ENCODE measurements at regions not wholly inside any gene's neighbourhood (a gene's known extent, or its start where the extent isn't known, plus 50 kb on each side); places are given as distances from the start of the nearest gene placed in this dataset.

DNA sequence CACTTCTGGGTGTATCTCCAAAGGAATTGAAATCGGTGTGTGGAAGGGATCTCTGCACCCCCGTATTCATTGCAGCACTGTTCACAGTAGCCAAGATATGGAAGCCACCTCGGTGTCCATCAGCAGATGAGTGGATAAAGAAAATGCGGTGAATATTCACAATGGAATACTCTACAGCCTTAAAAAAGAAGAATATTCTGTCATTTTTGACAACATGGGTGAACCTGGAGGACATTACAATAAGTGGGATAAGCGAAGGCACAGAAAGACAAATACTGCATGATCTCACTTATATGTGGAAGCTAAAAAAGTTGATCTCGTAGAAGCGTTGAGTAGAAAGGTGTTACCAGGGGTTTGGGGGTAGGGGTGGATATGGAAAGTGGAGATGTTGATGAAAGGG lies 111.9 kb downstream of the BEGAIN start:
- Mint-ChIP-seq H3K9me3 (no peaks in the 10 kb centered on the region), H3K27ac (no peak overlapping the region), H3K27me3 (ENCODE audit: low read depth) (no peaks in the 10 kb centered on the region), H3K4me1 (no peaks in the 10 kb centered on the region), H3K4me3 (no peak overlapping the region), H3K36me3 (no peaks in the 10 kb centered on the region)
- no peak for DNase-seq (ENCODE audit: low spot score)
- ATAC-seq = no peak
- TF ChIP-seq NR3C1 (CRISPR knock-in tag; conservative IDR thresholded peaks at IDR 0.05; ENCODE audit: low read depth) (no peak), CDX4 (CRISPR knock-in tag; IDR thresholded peaks at IDR 0.05; ENCODE audit: borderline replicate concordance) (no peak), ZNF416 (CRISPR knock-in tag; IDR thresholded peaks at IDR 0.05) (no peak), ZNF396 (CRISPR knock-in tag; IDR thresholded peaks at IDR 0.05; ENCODE audit: borderline replicate concordance) (no peak), ESRRA (CRISPR knock-in tag; IDR thresholded peaks at IDR 0.05; ENCODE audit: borderline replicate concordance) (no peak), NFE2L1 (CRISPR knock-in tag; IDR thresholded peaks at IDR 0.05) (no peak), SMAD3 (CRISPR knock-in tag; IDR thresholded peaks at IDR 0.05; ENCODE audit: borderline replicate concordance) (no peak), RORB (CRISPR knock-in tag; IDR thresholded peaks at IDR 0.05) (no peak), CREB1 (CRISPR knock-in tag; IDR thresholded peaks at IDR 0.05) (no peak)
- ChIA-PET POLR2A (no interaction called here), CTCF (interaction anchor here (0.6 to 3.0 kb wide), 2 partner anchors 9 to 488 kb away, joined by 4 to 12 read pairs; no protein-coding TSS in a partner anchor)

DNA sequence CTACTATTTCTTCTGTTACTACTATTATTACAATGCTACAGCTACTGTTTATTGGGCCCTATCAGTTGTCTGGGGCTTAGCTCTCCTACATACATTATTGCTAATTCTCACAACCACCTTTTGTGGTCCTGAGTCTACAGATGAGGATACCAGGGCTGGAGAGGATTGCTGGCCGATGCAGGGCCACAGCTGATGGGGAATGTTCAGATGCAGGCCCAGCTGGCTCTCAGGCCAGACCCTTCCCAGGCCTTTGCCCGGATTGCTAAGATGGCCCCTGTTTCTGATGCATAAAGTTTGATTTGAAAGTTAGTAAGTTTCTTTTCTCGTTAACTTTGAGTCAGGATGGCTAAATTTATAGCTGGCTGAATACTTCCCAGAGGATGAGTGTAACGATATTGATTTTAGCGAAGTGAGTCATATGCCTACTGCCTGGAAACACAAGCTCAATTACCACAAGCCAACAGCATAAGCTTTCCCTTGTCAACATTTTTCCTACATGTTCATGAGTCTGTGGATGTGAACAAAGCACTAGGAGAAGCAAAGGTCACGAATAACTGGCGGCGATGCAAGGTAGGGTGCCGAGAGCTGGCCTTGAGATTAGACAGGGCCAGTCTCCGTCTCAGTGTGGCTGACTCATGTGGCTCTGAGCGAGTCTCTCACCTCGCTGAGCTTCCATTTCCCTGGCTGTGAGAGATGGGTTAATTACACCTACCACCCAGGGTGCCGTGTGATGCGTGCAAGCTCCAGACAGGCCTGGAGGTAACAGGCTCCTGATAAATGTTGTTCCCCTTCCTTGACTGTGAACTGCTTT lies 111.0 kb downstream of the BEGAIN start:
- Mint-ChIP-seq H3K4me3 (no peak overlapping the region), H3K9me3 (no peaks in the 10 kb centered on the region), H3K27ac (peak overlapping the region; percentile 48; the same call in 1 of the 2 replicates), H3K27me3 (ENCODE audit: low read depth) (no peaks in the 10 kb centered on the region), H3K36me3 (no peaks in the 10 kb centered on the region), H3K4me1 (no peaks in the 10 kb centered on the region)
- ChIA-PET POLR2A (no interaction called here), CTCF (interaction anchor here (0.6 to 3.0 kb wide), 10 partner anchors 10 to 489 kb away, joined by 3 to 12 read pairs (median 5); no protein-coding TSS in a partner anchor)
- DNase-seq (ENCODE audit: low spot score) (no peak), ATAC-seq (no peak; the same call in 1 of the 2 replicates)
- peak; percentile 39 for TF ChIP-seq GABPB1 (CRISPR knock-in tag; IDR thresholded peaks at IDR 0.05)
- TF ChIP-seq, protein P1, sequence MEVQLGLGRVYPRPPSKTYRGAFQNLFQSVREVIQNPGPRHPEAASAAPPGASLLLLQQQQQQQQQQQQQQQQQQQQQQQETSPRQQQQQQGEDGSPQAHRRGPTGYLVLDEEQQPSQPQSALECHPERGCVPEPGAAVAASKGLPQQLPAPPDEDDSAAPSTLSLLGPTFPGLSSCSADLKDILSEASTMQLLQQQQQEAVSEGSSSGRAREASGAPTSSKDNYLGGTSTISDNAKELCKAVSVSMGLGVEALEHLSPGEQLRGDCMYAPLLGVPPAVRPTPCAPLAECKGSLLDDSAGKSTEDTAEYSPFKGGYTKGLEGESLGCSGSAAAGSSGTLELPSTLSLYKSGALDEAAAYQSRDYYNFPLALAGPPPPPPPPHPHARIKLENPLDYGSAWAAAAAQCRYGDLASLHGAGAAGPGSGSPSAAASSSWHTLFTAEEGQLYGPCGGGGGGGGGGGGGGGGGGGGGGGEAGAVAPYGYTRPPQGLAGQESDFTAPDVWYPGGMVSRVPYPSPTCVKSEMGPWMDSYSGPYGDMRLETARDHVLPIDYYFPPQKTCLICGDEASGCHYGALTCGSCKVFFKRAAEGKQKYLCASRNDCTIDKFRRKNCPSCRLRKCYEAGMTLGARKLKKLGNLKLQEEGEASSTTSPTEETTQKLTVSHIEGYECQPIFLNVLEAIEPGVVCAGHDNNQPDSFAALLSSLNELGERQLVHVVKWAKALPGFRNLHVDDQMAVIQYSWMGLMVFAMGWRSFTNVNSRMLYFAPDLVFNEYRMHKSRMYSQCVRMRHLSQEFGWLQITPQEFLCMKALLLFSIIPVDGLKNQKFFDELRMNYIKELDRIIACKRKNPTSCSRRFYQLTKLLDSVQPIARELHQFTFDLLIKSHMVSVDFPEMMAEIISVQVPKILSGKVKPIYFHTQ (CRISPR knock-in tag; IDR thresholded peaks at IDR 0.05) = no peak

- ATAC-seq (no peak), DNase-seq (ENCODE audit: low spot score) (no peak)
- no peaks in the 10 kb centered on the region for H3K36me3 Mint-ChIP-seq
- H3K4me1 Mint-ChIP-seq = no peaks in the 10 kb centered on the region; the same call in 1 of the 2 replicates
- no peak overlapping the region for H3K4me3 Mint-ChIP-seq
- no peaks in the 10 kb centered on the region; the same call in 1 of the 2 replicates for H3K27me3 Mint-ChIP-seq (ENCODE audit: low read depth)
- POLR2A ChIA-PET = no interaction called here
- CTCF ChIA-PET = interaction anchor here (2.3 kb wide), 1 partner anchor 45 kb away, joined by 6 read pairs; no protein-coding TSS in a partner anchor
- H3K9me3 Mint-ChIP-seq = no peaks in the 10 kb centered on the region
- H3K27ac Mint-ChIP-seq = no peak overlapping the region
- TF ChIP-seq CBFB (CRISPR knock-in tag; IDR thresholded peaks at IDR 0.05; ENCODE audit: low read depth) (no peak), TEAD1 (CRISPR knock-in tag; IDR thresholded peaks at IDR 0.05) (no peak), ZNF317 (CRISPR knock-in tag; IDR thresholded peaks at IDR 0.05; ENCODE audit: borderline replicate concordance, low read depth) (no peak), FOXJ3 (CRISPR knock-in tag; IDR thresholded peaks at IDR 0.05; ENCODE audit: borderline replicate concordance) (no peak), ZNF232 (CRISPR knock-in tag; IDR thresholded peaks at IDR 0.05) (no peak), ZNF121 (CRISPR knock-in tag; IDR thresholded peaks at IDR 0.05) (no peak), NR1H2 (CRISPR knock-in tag; IDR thresholded peaks at IDR 0.05) (no peak), JUN (CRISPR knock-in tag; IDR thresholded peaks at IDR 0.05) (no peak), GRHL2 (CRISPR knock-in tag; IDR thresholded peaks at IDR 0.05; ENCODE audit: insufficient replicate concordance, severe bottlenecking) (no peak), ETV6 (CRISPR knock-in tag; IDR thresholded peaks at IDR 0.05) (no peak)
- TF ChIP-seq, protein P2, sequence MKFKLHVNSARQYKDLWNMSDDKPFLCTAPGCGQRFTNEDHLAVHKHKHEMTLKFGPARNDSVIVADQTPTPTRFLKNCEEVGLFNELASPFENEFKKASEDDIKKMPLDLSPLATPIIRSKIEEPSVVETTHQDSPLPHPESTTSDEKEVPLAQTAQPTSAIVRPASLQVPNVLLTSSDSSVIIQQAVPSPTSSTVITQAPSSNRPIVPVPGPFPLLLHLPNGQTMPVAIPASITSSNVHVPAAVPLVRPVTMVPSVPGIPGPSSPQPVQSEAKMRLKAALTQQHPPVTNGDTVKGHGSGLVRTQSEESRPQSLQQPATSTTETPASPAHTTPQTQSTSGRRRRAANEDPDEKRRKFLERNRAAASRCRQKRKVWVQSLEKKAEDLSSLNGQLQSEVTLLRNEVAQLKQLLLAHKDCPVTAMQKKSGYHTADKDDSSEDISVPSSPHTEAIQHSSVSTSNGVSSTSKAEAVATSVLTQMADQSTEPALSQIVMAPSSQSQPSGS (CRISPR knock-in tag; IDR thresholded peaks at IDR 0.05; ENCODE audit: borderline replicate concordance, low read depth) = no peak
- TF ChIP-seq, protein P3, sequence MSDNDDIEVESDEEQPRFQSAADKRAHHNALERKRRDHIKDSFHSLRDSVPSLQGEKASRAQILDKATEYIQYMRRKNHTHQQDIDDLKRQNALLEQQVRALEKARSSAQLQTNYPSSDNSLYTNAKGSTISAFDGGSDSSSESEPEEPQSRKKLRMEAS (CRISPR knock-in tag; IDR thresholded peaks at IDR 0.05) = no peak
- TF ChIP-seq, protein P4, sequence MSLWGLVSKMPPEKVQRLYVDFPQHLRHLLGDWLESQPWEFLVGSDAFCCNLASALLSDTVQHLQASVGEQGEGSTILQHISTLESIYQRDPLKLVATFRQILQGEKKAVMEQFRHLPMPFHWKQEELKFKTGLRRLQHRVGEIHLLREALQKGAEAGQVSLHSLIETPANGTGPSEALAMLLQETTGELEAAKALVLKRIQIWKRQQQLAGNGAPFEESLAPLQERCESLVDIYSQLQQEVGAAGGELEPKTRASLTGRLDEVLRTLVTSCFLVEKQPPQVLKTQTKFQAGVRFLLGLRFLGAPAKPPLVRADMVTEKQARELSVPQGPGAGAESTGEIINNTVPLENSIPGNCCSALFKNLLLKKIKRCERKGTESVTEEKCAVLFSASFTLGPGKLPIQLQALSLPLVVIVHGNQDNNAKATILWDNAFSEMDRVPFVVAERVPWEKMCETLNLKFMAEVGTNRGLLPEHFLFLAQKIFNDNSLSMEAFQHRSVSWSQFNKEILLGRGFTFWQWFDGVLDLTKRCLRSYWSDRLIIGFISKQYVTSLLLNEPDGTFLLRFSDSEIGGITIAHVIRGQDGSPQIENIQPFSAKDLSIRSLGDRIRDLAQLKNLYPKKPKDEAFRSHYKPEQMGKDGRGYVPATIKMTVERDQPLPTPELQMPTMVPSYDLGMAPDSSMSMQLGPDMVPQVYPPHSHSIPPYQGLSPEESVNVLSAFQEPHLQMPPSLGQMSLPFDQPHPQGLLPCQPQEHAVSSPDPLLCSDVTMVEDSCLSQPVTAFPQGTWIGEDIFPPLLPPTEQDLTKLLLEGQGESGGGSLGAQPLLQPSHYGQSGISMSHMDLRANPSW (CRISPR knock-in tag; conservative IDR thresholded peaks at IDR 0.05; ENCODE audit: low read depth) = no peak
Measured at GRCh38 chr14:100484531-100485267, 102.5 kb downstream of the BEGAIN start.
